OCI-LY1 (cell line): ENCODE measurements at regions not wholly inside any gene's neighbourhood (a gene's known extent, or its start where the extent isn't known, plus 50 kb on each side); places are given as distances from the start of the nearest gene placed in this dataset.

ENCODE experiments used
- CTCF ChIP-seq: fragments of 200-600 bp; sonication (generic), shearing (Covaris generic); IDR thresholded peaks from 2 replicates; pipeline ENCODE4 v1.5.1; 2017; ENCODE audit warnings: mild to moderate bottlenecking, antibody characterized with exemption, low read length, moderate library complexity, mixed read lengths
- EZH2 ChIP-seq: fragments of 200-600 bp; sonication (generic), shearing (Covaris generic); IDR thresholded peaks from 2 replicates; pipeline ENCODE4 v1.8.0; 2017; ENCODE audit warnings: borderline replicate concordance, mixed run types, mild to moderate bottlenecking, antibody characterized with exemption, low read length, moderate library complexity, mixed read lengths

- no peak for TF ChIP-seq EZH2
- TF ChIP-seq CTCF, result no peak
Measured at GRCh38 chr13:66009241-66009640, 1220.9 kb downstream of the PCDH9 start.
